SHP77 (cell line): ENCODE measurements at regions not wholly inside any gene's neighbourhood (a gene's known extent, or its start where the extent isn't known, plus 50 kb on each side); places are given as distances from the start of the nearest gene placed in this dataset.

Experiments used
- DNase-seq, 2 experiments: peaks; one replicate each; lab custom pipeline; 2025; lab: John Stamatoyannopoulos, UW

DNA sequence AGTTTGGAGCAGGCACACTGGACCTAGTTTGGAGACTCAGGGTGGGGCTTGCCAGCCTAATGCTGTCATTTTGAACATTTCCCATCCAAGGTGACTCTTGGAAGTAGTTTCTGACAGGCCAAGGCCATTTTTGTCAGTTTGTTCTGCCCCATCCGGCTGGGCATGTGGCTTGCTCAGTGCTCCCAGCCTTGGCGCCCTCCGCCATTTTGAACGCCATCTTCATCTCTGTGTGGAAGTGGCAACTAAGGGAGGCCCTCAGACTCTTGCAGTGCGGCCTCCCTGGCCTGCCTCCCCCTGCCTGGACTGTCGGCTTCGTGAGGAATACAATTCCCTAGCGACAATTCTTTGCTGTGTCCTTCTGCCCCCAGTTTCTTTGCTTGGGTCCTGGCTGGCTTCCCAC lies 150.6 kb upstream of the RGMA start:
- DNase-seq, result no peak

DNA sequence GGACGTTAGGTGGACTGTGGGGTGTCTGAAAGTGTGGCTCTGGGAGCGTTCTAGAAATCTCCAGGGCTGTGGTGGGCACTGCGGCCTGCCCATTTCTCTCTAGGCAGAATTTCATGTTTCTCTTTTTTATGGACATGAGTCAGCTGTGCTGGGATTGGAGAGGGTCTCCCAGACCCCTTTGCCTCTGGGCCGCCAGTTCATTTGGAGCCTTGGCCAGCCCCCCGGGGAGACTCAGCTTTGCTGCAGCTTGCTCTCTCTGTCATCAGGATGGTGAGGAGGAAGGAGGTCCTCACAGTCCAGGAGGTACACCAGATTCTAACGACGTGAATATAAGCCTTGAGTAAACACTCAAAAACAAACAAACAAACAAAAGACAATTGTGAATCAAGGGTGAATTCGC lies 149.6 kb upstream of the RGMA start:
- DNase-seq, result no peak

DNA sequence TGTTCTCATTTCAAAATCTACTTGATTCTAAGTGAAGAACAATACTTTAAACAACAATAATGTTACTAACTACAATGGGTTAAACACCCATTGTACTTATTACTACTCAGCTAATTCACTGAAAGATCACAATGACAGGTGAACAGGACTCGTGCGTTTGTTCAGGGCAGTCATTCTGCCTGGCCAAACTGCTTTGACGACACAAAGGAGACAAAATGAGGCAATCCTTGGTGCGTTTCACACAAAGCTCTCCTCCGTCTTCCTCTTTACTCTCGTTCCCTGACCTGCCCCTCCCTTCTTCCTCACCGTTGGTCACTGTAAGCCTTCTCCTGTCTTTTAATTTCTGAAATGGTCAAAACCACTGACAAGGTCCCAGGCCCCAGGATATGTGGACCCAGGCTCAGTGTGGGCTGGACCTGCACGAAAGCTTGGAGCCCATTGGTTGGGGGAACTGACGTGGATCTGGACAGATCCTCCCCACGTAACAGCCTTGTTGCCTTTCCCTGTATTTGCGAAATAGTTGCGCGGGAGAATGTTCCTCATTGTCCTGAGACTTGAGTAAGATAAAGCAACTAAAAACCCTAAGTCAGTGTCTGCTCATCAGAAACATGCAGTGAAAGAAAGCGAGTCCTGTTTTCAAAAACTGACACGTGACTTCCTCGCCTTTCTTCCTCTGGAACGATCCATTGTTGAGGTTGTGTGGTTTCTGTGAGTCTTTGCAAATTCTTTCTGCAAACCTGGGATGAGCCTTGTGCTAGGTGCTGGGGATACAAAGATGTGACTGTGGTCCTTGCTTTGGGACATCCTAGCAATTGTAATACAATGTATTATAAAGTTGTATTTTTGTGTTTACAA lies 147.1 kb upstream of the RGMA start:
- no peak for DNase-seq

DNA sequence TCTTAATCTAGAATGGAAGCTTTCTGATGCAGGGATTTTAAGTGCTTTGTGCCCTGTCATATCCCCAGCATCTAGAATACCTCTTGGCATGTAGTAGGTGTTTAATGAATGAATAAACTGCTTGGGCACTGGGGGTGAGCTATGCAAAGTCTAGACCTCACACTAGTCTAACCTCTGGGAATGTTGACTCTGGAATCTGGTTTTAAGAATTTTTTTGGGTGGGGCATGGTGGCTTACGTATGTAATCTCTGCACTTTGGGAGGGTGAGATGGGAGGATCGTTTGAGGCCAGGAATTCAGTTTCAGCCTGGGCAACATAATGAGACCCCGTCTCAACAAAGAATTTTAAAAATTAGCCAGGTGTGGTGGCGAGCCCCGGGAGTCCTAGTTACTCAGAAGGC lies 146.3 kb upstream of the RGMA start:
- DNase-seq, result no peak

DNA sequence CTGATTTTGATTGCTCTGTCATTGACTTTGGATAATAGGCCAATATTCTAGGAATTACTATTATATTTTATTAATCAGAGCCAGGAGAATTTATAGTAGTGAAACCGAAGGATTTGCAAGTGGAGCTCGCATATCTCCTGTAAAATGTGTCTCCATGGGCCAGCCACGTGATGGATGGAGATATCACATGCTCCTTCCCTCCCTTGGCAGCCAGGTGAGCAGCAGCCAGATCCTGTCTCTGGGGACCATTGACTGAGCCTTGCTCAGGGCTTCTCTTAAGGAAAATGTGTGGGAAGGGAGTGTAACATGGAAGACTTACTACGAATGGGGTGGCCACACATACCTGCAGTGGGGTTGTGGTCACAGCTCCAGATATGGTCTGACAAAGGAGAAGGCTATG lies 144.7 kb upstream of the RGMA start:
- DNase-seq, result no peak

DNA sequence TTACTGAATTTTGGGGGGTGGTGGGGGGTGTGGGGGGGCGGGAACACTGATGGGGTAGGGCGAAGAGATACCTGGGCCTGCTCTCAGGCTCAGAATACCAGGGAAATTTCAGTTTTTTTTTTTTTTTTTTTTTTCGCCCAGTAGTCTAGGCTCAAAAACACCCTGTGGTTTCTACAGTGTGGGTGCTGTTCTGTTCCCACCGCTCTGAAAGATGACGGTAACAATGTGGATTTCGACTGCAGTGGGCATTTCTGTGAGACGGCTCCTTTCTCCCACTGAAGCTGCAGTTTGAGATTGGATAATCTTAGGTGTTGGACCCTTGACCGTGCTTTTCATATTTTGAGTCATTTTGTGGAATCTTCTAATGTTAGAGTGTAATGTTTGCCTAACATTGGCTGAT lies 143.8 kb upstream of the RGMA start:
- DNase-seq, result no peak

DNA sequence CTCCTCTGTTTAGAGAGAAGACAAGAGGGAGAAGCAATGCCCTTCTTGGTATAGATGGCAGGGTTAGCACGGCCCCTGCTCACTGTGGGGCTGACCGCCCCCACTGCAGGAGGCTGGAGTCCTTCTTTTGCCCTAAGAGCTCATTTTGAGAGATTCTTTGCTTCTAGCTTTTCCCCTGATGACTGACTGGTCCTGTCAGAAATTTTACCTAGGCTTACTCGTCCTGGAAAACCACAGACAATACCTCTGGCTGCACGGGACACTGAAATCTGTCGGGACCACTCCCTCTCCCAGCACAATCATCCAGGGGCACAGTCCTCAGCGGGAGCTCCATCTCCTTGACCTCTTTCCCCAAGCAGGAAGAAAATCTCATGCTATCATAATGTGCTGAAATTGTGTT lies 143.0 kb upstream of the RGMA start:
- DNase-seq, result no peak

DNA sequence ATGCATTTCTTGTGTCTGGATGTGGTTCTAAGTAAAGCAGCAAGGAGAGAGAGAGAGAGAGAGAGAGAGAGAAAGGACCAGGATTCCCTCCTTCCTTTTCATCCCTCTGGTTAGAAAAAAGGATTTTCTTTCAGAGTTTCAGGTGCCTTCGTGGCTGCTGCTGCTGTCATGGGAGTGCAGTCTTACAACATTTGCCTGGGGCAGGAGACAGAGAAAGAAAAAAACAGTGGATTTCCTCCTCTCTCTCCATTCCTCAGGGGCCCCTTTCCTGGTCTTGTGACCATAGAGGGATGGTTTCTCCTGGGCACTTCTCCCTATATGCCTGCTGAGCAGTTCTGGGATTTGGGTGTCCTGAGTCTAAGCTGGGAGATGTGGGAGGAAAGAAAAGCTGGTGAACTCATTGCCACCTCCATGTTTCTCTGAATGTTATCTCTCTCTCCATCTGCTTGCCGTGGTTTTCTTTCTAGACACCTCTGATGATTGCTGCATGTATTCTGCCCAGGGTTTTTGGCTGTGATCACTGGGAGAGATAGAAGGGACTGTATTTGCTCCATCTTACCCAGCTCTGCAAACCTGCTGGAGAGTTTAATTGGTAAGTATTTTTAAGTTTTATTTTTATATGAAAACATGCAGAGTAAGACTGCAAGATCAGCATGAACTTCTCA lies 142.4 kb upstream of the RGMA start:
- DNase-seq, result no peak

DNA sequence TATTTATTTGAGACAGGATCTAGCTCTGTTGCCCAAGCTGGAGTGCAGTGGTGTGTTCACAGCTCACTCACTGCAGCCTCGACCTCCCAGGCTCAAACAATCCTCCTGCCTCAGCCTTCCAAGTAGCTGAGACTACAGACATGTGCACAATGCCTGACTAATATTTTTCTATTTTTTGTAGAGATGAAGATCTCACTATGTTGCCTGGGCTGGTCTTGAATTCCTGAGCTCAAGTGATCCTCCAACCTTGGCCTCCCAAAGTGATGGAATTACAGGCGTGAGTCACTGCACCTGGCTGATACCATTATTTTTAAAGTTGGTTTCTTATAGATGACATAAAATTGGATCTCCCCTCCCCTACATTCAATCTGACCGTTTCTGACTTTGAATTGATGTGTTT lies 139.5 kb upstream of the RGMA start:
- DNase-seq, result no peak

DNA sequence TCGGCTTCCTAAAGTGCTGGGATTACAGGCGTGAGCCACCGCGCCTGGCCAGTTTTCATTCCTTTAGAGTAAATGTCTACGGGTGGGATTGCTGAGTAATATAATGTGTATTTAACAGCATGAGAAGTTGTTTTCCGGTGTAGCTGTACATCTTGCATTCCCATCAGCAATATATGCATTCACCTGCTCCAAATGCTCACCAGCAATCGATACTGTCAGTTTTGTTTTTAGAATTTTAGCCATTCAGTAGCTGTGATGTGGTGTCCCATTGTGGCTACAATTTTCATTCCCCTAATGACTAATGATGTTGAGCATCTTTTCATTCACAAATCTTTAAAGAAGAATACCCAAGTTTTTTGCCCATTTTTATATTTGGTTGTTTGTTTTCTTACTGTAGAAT lies 134.8 kb upstream of the RGMA start:
- no peak for DNase-seq

DNA sequence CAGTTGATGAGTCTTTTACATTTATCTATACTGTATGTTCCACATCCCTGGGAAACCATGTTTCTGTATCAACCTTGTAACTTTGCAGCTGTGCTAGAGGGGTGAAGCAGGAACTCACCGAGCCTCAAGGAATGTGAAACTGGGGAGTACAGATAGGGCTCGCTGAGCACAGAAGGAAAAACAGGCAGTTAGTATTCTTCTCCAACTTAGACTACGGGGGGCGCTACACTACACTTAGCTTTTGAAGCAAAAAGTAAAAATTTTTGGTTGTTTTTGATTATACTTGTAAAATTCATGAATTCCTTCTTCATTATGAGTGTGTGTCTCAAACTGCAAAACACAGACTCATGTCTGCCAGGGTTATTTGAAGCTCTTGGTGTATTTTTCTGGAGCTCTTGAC lies 132.7 kb upstream of the RGMA start:
- no peak for DNase-seq

DNA sequence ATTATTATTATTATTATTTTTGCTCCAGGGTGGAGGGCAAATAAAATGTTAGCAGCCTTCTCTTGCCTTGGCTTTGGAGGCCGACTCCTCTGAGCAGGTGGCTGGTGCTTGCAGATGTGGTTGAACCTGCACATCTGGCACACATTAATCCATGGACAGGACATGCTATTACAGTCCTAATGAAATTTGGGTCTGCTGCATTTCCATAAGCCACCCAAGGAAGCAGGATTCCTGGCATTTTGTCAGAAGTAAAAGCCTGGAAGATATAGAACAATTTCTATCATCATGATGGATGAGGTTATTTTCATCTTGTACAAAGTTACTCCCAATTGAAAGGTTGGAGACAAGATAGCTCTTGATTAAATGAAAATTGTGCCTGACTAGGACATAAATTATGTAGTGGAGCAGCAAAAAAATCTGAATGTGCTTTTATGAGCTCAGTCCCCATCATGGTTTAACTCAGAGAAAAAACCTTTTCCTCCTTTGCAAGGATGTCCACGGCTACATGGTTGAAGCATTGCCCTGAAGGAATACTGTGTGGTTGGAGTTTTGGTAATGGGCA lies 130.9 kb upstream of the RGMA start:
- no peak for DNase-seq

DNA sequence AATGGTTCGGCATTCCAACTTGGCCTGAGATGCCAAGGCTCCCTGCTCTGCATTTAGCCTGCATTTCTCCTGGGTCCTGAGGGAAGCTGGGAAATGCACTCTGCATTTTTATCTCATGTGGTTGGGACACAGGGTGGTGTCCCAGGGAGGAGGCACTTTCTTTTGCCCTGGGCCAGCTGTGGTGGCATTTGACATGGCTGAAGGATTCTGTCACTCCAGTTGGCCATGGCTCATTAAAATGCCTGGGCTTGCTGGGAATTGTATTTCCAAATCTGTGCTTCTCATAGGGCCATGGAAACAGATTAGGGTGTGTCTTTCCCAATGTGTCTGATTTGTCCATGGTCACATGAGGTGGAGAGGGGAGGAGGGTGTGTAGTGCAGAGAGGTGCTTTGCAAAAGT lies 128.3 kb upstream of the RGMA start:
- DNase-seq, result no peak

DNA sequence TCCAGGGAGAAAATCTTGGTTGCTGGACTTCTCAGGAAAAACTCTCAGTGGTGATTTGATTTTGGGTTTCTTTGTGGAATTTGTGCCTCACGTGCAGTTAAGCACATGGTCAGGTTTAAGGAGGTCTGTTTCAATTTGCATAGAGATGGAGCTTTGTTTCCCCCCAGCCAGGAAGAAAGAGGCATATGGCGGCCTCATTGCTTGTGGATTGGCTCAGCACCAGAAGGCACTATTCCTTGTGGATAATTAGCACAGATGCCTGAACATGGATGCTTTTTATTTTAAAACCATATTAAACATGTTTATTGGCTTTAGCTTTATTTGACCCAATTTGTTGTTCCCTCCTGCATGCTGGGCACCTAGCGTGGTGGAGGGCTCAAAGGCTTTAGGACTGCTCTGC lies 125.1 kb upstream of the RGMA start:
- no peak for DNase-seq

DNA sequence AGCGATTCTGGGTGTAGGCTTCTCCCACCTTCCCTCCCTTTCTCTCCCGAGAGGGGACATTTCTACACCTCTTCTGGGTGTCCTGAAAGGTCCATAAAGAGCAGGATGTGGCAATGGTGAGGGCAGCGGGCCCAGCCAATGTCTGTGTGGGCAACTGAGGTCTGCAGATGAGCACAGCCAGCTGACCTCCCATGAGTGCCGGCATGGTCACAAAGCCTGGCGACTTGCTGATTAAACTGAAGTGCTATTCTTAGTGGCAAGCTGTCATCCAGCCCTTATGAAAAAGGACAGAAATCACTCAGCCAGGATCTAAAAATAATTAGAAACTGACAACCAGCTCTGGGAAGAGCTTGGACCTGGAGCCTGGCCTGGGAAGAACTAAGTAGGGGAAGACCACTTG lies 124.3 kb upstream of the RGMA start:
- no peak for DNase-seq

DNA sequence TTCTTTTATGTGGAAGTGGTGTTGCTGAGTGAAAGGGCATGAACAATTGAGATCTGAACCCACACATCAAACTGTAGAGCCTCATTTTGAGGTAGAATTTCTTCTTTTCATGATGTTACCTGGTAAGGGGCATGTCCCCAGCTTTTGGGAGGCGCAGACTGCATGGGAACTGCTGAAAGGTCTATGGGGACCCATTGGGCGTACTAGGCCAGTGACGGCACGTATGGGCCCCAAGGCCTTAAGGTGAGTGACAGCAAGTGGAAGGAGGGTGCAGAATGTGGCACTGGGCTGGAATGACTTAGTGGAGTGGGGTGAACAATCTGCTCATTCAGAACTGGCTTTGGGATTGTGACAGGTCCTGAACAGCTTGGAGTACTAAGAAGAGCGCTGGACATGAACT lies 123.6 kb upstream of the RGMA start:
- no peak for DNase-seq

DNA sequence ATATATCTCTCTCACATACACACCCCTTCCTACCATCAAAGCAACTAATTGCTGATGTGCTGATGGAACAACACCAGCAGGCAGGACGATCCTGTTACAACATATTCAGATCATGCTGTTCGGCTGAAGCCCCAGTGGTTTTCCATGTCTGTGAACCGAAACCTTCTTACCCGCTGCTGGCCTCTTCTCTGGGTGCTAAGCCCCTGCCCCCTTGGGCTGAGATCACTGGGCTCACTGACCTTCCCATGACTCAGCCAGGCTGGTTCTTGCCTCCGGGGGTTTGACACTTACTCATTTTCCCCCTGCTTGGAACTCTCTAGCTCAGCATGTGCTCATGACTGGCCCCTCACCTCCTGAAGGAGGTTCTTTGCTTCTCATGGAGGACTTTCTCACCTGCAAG lies 122.0 kb upstream of the RGMA start:
- DNase-seq, result no peak

DNA sequence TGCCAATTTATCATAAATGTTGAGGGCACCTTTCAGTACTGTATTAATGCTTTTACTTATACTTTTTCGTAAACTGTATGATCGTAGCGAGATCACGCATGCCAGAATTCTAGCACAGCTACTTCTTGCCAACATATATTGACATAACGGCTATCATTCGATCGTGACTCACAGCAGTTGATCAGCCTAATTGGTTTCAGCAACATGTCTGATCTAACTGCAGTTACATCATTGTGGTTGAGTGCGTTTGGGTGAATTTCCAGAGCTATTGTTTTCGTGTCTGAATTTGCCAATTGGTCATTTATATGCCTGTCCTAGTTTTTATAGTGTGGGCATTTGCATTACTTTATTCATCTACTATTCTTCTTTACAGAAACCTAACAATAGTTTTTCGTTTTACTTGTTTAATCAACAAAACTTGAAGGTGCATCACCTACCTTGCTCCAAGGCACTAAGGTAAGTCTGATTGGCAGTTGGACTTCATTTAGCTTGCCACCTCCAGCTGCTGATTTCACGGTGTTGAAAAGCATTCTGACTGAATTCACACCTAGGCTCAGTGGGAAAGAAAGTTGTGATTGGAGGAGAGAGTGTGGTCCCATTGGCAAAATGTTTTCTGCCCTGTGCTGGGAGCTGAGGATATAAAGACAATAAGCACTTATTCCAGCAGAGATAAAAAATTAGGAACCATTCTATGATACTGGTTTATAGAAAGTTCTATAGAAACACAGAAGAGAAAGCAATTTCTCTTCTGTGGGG lies 120.9 kb upstream of the RGMA start:
- DNase-seq, result no peak

DNA sequence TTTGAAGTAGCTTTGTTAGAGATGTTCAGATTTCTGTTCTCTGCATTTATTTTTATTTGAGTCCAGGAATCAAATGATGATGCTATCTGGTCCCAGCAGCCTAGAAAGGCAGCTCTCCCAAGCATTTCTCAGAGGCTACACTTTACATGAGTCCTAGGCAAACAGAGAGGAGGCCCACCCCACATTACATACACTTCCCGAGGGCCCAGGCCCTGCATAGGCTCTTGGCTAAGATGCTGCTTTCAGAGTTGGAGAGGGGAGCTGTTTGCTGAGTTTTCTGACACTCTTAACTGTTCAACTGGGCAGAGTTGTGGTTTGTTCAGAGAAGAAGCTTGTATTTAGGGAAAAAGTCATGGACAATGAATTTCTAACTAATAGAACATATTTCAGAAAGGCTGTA lies 117.9 kb upstream of the RGMA start:
- no peak for DNase-seq

DNA sequence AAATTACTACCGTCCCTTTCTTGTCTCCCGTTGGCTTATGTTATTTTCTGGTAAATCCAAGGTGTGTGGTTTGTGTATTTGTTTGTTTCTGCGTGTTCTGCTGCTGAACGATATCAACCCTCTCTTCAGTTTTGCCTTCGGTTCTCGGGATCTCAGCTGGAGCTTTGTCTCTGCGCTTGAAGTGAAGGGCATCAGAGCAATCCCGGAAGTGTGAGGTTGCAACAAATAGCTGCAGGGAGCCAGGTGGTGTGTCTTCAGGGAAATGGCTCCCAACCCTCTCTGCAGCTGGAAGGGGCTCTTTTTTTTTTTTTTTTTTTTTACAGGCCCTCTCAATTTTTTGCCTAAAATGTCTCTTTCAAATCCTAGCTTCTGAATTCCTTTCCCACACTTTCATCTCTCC lies 116.4 kb upstream of the RGMA start:
- DNase-seq, result no peak

DNA sequence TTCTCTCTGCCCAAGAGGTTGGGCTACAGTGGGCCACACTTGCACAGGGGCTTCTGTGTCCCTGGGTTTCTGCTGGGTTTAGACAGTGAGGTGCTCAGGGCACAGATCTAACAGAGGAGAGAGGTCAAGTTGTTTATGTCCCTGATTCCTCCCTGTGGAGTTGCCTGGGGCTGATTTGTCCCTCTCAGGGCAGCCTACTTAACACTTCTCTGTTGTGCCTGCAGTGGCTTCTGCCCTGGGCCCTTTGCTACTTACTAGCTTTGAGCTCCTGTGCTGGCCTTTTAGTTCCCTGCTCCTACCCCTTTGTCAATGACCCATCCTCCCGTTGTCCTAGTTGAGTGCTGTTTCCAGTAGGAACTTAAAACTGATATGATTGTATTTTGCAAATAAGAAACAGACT lies 114.0 kb upstream of the RGMA start:
- no peak for DNase-seq

DNA sequence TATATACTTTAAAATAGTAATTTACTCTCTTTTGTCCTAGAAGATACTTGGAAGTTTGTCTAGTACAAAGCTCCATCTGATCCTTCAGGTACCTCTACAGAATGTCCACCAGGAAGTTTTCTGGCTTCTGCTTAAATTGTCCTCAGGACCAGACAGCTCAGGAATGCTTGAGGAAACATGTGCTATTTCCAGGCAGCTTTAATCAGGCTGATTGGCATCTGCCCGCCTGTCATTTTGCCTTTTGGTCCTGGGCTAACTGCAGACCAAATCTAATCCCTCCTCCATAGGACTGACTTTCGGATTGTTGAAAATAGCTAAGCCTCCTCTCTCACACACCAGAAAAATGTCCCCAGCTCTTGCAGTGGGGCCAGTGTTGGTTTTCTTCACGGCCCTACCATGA lies 113.4 kb upstream of the RGMA start:
- no peak for DNase-seq

DNA sequence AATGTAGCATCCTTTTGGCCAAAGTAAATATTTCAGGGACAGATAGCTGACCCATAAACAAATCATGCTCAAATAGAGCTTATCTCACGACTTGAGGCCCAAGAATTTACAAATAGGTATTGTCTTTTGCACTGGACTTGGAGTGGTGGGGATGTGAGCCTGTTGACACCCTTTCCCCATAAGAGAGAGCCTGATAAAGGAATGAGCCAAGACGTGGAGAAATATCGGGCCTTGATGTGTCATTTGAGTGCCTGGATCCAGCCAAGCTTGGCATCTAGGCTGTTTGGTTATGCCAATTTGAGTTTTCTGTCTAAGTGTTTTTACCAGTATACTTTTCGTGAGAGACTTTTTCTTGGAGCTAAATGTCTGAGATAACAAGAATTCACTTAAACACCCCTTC lies 112.9 kb upstream of the RGMA start:
- no peak for DNase-seq
